OCI-LY7 (cell line): ENCODE measurements at regions not wholly inside any gene's neighbourhood (a gene's known extent, or its start where the extent isn't known, plus 50 kb on each side); places are given as distances from the start of the nearest gene placed in this dataset.

Experiments used
- BruUV-seq: library from RNA; stranded (reverse); fragments of 400-500 nt; replicated peaks from 2 replicates; lab custom pipeline; 2021; lab: Mats Ljungman, UMichigan
- CTCF ChIA-PET: fragments of 300-600 bp; sonication (Branson Sonifier 250); formaldehyde crosslinking; loops from one replicate; lab custom pipeline; 2022; ENCODE audit warnings: antibody characterized with exemption; ENCODE audit not compliant: unreplicated experiment; lab: Charles Lee
- POLR2A ChIA-PET: fragments of 300-600 bp; sonication (Branson Sonifier 250); formaldehyde crosslinking; loops from one replicate; lab custom pipeline; 2022; ENCODE audit warnings: antibody characterized with exemption; lab: Charles Lee
- DNase-seq: peaks from one replicate; pipeline ENCODE4 v3.0.0-alpha.2; 2015; ENCODE audit warnings: low spot score
- H2AFZ ChIP-seq: fragments of 200-600 bp; sonication (generic), shearing (Covaris generic); 2 replicates; pipeline ENCODE4 v1.6.1; 2014; ENCODE audit warnings: mild to moderate bottlenecking, antibody characterized with exemption, low read length, moderate library complexity
- H3K27ac ChIP-seq: fragments of 200-600 bp; sonication (generic); 2 replicates; pipeline ENCODE4 v1.5.1; 2014; ENCODE audit warnings: mixed run types, low read depth, mild to moderate bottlenecking, moderate library complexity, low read length, inconsistent platforms; ENCODE audit not compliant: poor library complexity, severe bottlenecking
- H3K36me3 ChIP-seq: fragments of 200-600 bp; sonication (generic); 2 replicates; pipeline ENCODE4 v1.6.1; 2014; ENCODE audit warnings: mild to moderate bottlenecking, antibody characterized with exemption, low read length, moderate library complexity, mixed read lengths; ENCODE audit not compliant: insufficient read depth
- H3K4me1 ChIP-seq: fragments of 200-600 bp; sonication (generic); 2 replicates; pipeline ENCODE4 v1.5.1; 2014; ENCODE audit warnings: mild to moderate bottlenecking, low read length; ENCODE audit not compliant: insufficient read depth, poor library complexity, severe bottlenecking
- H3K4me2 ChIP-seq: fragments of 200-600 bp; sonication (generic); 2 replicates; pipeline ENCODE4 v1.6.1; 2014; ENCODE audit warnings: mild to moderate bottlenecking, low read length
- H3K4me3 ChIP-seq: fragments of 200-600 bp; sonication (generic); 2 replicates; pipeline ENCODE4 v1.5.1; 2014; ENCODE audit warnings: mild to moderate bottlenecking, low read depth, low read length; ENCODE audit not compliant: poor library complexity, severe bottlenecking
- H3K79me2 ChIP-seq: fragments of 200-600 bp; sonication (generic); 2 replicates; pipeline ENCODE4 v1.6.1; 2016; ENCODE audit warnings: low read depth, mild to moderate bottlenecking, low read length, moderate library complexity, mixed read lengths; ENCODE audit not compliant: insufficient read depth
- H3K9me2 ChIP-seq: fragments of 200-600 bp; sonication (generic); 2 replicates; pipeline ENCODE4 v1.6.1; 2016; ENCODE audit warnings: mild to moderate bottlenecking, low read length, mixed read lengths; ENCODE audit not compliant: insufficient read depth
- H3K9me3 ChIP-seq: fragments of 200-600 bp; sonication (generic); 2 replicates; pipeline ENCODE4 v1.6.1; 2014; ENCODE audit warnings: mild to moderate bottlenecking, mixed run types, low read length, mixed read lengths
- H4K20me1 ChIP-seq: fragments of 200-600 bp; sonication (generic); 2 replicates; pipeline ENCODE4 v1.6.1; 2014; ENCODE audit warnings: mild to moderate bottlenecking, antibody characterized with exemption, low read length, moderate library complexity, mixed read lengths; ENCODE audit not compliant: insufficient read depth
- EZH2phosphoT487 ChIP-seq: fragments of 200-600 bp; sonication (generic); IDR thresholded peaks from 2 replicates; pipeline ENCODE4 v1.6.1; 2018; ENCODE audit warnings: low read depth, borderline replicate concordance, mild to moderate bottlenecking, mixed run types, antibody characterized with exemption, low read length, moderate library complexity, mixed read lengths
- intact Hi-C: fragments of 100-400 bp; cut with micrococcal nuclease; formaldehyde crosslinking; loops from one replicate; pipeline ENCODE4 v1.10.0; 2022; ENCODE audit not compliant: unreplicated experiment
- TF ChIP-seq, protein P1 (sequence below): fragments of 200-600 bp; sonication (generic); conservative IDR thresholded peaks from 2 replicates; pipeline ENCODE4 v1.5.1; 2014; ENCODE audit warnings: mild to moderate bottlenecking, antibody characterized with exemption, low read length, moderate library complexity, mixed read lengths

DNA sequence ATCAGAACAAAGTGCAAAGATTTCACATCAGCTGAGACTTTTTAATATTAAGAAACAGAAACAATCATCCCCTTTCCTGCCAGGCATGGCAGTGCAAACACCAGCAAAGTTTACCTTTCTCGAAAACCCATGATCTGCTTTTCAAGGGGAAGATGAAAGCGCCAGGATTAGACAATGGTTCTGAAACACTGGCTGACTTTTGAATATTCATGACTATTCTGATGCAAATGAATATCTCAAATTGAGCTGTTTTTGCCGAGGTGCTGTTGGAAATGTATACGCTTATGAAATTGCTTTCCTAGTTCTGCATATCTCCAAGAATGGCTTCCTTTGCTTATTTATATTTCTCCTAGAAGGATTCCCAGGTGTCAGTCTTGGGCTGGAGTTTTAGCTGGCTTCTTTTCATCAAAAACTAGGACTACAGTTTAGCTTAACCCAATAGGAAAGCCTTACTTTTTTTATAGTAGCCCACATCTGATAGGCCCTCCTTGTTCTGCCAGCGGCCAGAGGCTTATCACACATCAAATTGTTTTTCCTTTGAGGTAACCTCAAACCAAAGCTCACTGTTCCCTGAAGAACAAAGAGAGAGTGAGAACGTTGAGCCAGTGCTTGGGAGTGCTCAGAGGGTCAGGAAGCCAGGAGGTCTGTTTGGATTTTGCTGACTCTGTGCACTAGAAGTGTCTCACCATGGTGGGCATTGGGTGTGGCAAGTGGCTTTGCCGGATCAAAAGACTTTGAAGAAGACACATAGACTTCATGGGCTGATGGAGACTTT lies 74.0 kb upstream of the PLCL2 start:
- H3K9me2 ChIP-seq: no peaks in the 10 kb centered on the region
- no peak for DNase-seq
- no peak overlapping the region for H3K4me3 ChIP-seq
- H3K4me1 ChIP-seq: no peaks in the 10 kb centered on the region
- no peaks in the 10 kb centered on the region for H4K20me1 ChIP-seq
- BruUV-seq: no TSS peak
- H2AFZ ChIP-seq: no peak overlapping the region
- no peaks in the 10 kb centered on the region for H3K9me3 ChIP-seq
- POLR2A ChIA-PET: interaction anchor here (1.1 to 1.4 kb wide), 4 partner anchors 9 to 210 kb away, joined by 3 to 5 read pairs (median 4); no protein-coding TSS in a partner anchor
- intact Hi-C loops: no loop called here
- no peaks in the 10 kb centered on the region for H3K79me2 ChIP-seq
- CTCF ChIA-PET: interaction anchor here (0.6 to 0.9 kb wide), 2 partner anchors 10 to 231 kb away, joined by 3 read pairs; no protein-coding TSS in a partner anchor
- no peaks in the 10 kb centered on the region for H3K36me3 ChIP-seq
- no peak overlapping the region for H3K4me2 ChIP-seq
- H3K27ac ChIP-seq: no peak overlapping the region
- TF ChIP-seq EZH2phosphoT487: no peak
- TF ChIP-seq, protein P1, sequence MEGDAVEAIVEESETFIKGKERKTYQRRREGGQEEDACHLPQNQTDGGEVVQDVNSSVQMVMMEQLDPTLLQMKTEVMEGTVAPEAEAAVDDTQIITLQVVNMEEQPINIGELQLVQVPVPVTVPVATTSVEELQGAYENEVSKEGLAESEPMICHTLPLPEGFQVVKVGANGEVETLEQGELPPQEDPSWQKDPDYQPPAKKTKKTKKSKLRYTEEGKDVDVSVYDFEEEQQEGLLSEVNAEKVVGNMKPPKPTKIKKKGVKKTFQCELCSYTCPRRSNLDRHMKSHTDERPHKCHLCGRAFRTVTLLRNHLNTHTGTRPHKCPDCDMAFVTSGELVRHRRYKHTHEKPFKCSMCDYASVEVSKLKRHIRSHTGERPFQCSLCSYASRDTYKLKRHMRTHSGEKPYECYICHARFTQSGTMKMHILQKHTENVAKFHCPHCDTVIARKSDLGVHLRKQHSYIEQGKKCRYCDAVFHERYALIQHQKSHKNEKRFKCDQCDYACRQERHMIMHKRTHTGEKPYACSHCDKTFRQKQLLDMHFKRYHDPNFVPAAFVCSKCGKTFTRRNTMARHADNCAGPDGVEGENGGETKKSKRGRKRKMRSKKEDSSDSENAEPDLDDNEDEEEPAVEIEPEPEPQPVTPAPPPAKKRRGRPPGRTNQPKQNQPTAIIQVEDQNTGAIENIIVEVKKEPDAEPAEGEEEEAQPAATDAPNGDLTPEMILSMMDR: no peak

DNA sequence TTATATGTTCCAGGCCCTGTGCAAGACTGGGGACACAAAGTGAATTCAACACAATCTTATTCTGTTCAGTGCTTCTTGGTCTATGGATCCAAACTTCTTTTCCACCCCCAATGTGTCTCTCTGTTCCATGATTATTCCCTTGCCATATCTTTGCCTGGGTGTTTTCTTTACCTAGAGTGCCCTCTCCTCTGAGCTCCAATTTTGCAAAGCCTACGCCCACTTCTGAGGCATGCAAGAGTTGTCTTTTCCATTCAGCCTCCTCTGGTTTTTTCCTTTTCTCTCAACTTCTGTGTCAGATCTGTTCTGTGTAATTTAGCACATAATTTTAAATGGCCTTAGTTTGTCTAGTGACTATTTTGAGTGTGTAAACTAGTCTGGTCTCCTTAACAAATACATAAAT lies 72.8 kb upstream of the PLCL2 start:
- Histone ChIP-seq H2AFZ (no peak overlapping the region), H3K4me1 (no peaks in the 10 kb centered on the region), H3K4me3 (no peak overlapping the region), H3K36me3 (no peaks in the 10 kb centered on the region), H3K79me2 (no peaks in the 10 kb centered on the region), H3K9me2 (no peaks in the 10 kb centered on the region), H4K20me1 (no peaks in the 10 kb centered on the region), H3K27ac (no peak overlapping the region), H3K9me3 (no peaks in the 10 kb centered on the region), H3K4me2 (no peak overlapping the region)
- TF ChIP-seq, protein P1: no peak
- no peak for TF ChIP-seq EZH2phosphoT487
- DNase-seq: no peak
- CTCF ChIA-PET: no interaction called here
- intact Hi-C loops: no loop called here
- POLR2A ChIA-PET: interaction anchor here (1.4 kb wide), 1 partner anchor 11 kb away, joined by 5 read pairs; no protein-coding TSS in a partner anchor
- no TSS peak for BruUV-seq

DNA sequence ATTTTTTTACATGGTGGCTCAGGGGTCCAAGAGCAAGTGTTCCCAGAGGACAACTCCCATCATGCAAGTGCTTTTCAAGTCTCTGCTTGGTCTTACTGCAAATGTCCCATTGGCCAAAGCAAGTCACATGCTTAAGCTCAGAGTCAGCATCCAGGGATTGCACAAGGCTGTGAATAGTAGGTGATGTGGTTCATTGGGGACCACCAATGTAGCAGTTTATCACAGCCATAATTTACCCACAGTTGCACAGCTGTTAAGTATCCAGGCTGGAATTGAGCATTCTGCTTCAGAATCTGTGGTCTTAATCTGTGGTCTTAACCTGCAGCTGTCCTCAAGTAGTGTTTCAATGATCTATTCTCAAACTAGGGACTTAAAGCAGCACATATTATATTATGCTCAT lies 71.4 kb upstream of the PLCL2 start:
- no peaks in the 10 kb centered on the region for H3K36me3 ChIP-seq
- H3K4me1 ChIP-seq: peaks cover 3% of the 10 kb centered on the region
- H4K20me1 ChIP-seq: no peaks in the 10 kb centered on the region
- H2AFZ ChIP-seq: no peak overlapping the region
- H3K9me2 ChIP-seq: no peaks in the 10 kb centered on the region
- ChIA-PET POLR2A (interaction anchor here (0.6 to 1.0 kb wide), 2 partner anchors 24 to 98 kb away, joined by 3 to 6 read pairs; no protein-coding TSS in a partner anchor), CTCF (no interaction called here)
- H3K4me3 ChIP-seq: no peak overlapping the region
- no peak overlapping the region for H3K27ac ChIP-seq
- TF ChIP-seq EZH2phosphoT487: no peak
- TF ChIP-seq, protein P1: no peak
- H3K9me3 ChIP-seq: no peaks in the 10 kb centered on the region
- intact Hi-C loops: no loop called here
- DNase-seq: no peak
- BruUV-seq: no TSS peak
- no peaks in the 10 kb centered on the region for H3K79me2 ChIP-seq
- no peak overlapping the region for H3K4me2 ChIP-seq
